Lung (tissue), 11 donors: ENCODE measurements at regions not wholly inside any gene's neighbourhood (a gene's known extent, or its start where the extent isn't known, plus 50 kb on each side); places are given as distances from the start of the nearest gene placed in this dataset.

Source experiments
- ATAC-seq: fragments of 200-7000 bp; cut with Tn5 transposase; one replicate; pipeline ENCODE4 v1.9.1; 2020; ENCODE audit warnings: moderate number of reproducible peaks; ENCODE audit not compliant: insufficient read depth, low FRiP score
- DNase-seq, 3 donors: peaks; one replicate each; pipeline ENCODE4 v3.0.0-alpha.2; 2013 to 2017
- H3K27ac ChIP-seq, 2 donors: one replicate each; pipeline ENCODE4 v1.5.1; 2013; ENCODE audit warnings: mild to moderate bottlenecking in 2 of 2, moderate library complexity in 2 of 2, control low read depth in 1 of 2, inconsistent platforms in 1 of 2, low read depth in 1 of 2, low read length in 1 of 2
- H3K27me3 ChIP-seq, 3 donors: one replicate each; pipeline ENCODE4 v1.5.1; 2013; ENCODE audit warnings: low read length in 2 of 3; ENCODE audit not compliant: control insufficient read depth in 3 of 3, insufficient read depth in 3 of 3
- H3K36me3 ChIP-seq, 4 donors: one replicate each; pipeline ENCODE4 v1.5.1; 2013; ENCODE audit warnings: low read length in 4 of 4, mild to moderate bottlenecking in 1 of 4, moderate library complexity in 1 of 4; ENCODE audit not compliant: control insufficient read depth in 4 of 4, insufficient read depth in 4 of 4
- H3K4me1 ChIP-seq, 5 donors: one replicate each; pipeline ENCODE4 v1.5.1; 2013; ENCODE audit warnings: low read length in 5 of 5, mild to moderate bottlenecking in 2 of 5, moderate library complexity in 1 of 5; ENCODE audit not compliant: control insufficient read depth in 5 of 5, insufficient read depth in 5 of 5
- H3K4me3 ChIP-seq: one replicate; pipeline ENCODE4 v1.5.1; 2013; ENCODE audit warnings: mild to moderate bottlenecking, control low read depth, moderate library complexity
- H3K9ac ChIP-seq, 2 donors: one replicate each; pipeline ENCODE4 v1.5.1; 2013; ENCODE audit warnings: low read length in 2 of 2, control low read depth in 1 of 2; ENCODE audit not compliant: insufficient read depth in 1 of 2
- H3K9me3 ChIP-seq, 4 donors: one replicate each; pipeline ENCODE4 v1.5.1; 2013; ENCODE audit warnings: low read length in 3 of 4, mild to moderate bottlenecking in 1 of 4, moderate library complexity in 1 of 4; ENCODE audit not compliant: control insufficient read depth in 4 of 4, insufficient read depth in 3 of 4
- WGBS, 2 donors: extraction: QIAGEN DNeasy Blood & Tissue Kit; methylation state at CpG; one replicate each; pipeline ENCODE4 v1.1.7; 2013; 5-methylcytosine and 5-hydroxymethylcytosine counted together
- TF ChIP-seq, protein P1 (sequence below): IDR thresholded peaks from 2 replicates; pipeline ENCODE4 v1.5.1; 2012; ENCODE audit warnings: mild to moderate bottlenecking; ENCODE audit errors: control extremely low read depth, extremely low read depth
- donor health status: control.
- donor health status: control.
- donor health status: Bipolar disorder and iron deficiency.
- donor health status: healthy.
- donor health status: DM: yes; HTN: yes; CAD: no.

DNA sequence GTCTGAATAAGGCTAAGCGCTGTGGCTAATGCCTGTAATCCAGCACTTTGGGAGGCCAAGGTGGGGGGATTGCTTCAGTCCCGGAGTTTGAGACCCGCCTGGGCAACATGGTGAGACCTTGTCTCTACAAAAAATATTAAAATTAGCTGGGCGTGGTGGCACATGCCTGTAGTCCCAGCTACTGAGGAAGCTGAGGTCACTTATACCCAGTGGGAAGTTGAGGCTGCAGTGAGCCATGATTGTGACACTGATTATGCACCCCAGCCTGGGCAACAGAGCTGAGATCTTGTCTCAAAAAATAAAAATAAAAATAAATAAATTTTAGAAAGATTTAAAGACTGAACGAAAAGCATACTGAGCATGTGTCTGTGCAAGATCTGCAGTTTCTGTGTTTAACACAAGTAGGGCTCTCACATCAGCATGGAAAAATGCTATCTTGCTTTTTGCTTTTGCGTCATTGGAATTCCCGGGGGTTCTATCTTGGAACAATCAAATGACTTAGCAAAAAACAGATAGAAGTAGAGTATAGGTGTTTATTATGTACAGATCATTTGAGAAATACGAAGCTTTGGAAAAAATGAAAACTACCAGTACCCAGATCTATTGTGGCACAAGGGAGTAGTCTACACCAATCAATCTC lies 161.9 kb downstream of the CAPZA3 start:
- 89 to 91% methylated on average over 8 of the region's 8 CpGs for WGBS, 2 donors
- no peak overlapping the region for H3K27ac ChIP-seq
- DNase-seq = no peak
- H3K36me3 ChIP-seq = no peaks in the 10 kb centered on the region
- no peak overlapping the region for H3K9ac ChIP-seq
- no peaks in the 10 kb centered on the region for H3K4me1 ChIP-seq
- TF ChIP-seq, protein P1, sequence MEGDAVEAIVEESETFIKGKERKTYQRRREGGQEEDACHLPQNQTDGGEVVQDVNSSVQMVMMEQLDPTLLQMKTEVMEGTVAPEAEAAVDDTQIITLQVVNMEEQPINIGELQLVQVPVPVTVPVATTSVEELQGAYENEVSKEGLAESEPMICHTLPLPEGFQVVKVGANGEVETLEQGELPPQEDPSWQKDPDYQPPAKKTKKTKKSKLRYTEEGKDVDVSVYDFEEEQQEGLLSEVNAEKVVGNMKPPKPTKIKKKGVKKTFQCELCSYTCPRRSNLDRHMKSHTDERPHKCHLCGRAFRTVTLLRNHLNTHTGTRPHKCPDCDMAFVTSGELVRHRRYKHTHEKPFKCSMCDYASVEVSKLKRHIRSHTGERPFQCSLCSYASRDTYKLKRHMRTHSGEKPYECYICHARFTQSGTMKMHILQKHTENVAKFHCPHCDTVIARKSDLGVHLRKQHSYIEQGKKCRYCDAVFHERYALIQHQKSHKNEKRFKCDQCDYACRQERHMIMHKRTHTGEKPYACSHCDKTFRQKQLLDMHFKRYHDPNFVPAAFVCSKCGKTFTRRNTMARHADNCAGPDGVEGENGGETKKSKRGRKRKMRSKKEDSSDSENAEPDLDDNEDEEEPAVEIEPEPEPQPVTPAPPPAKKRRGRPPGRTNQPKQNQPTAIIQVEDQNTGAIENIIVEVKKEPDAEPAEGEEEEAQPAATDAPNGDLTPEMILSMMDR = no peak
- ATAC-seq = no peak
- no peak overlapping the region for H3K4me3 ChIP-seq
- H3K9me3 ChIP-seq = no peaks in the 10 kb centered on the region
- H3K27me3 ChIP-seq = no peaks in the 10 kb centered on the region

DNA sequence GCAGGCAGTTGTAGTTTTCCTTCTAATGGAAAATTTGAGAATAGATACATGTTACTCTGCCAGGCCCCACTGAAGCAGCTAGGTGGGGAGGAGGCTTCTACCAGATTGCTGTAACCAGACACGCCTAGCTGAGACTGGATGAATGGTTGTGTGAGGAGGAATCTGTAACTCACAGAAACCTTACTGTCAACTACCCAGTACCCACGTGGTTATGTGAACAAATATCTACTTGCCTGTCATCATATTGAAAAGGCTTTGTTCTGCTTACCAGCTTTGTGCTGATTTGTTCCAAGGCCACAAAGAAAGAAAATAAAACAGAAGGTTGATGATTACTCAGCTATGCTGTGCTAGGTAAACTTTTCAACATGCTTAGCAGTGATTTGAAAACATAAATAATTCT lies 167.2 kb downstream of the CAPZA3 start:
- no peaks in the 10 kb centered on the region for H3K27me3 ChIP-seq
- H3K9me3 ChIP-seq = no peaks in the 10 kb centered on the region
- WGBS, 2 donors = 75 to 77% methylated on average over 2 of the region's 2 CpGs
- H3K9ac ChIP-seq = no peak overlapping the region
- no peak overlapping the region for H3K4me3 ChIP-seq
- DNase-seq = no peak
- no peaks in the 10 kb centered on the region for H3K4me1 ChIP-seq
- no peak overlapping the region for H3K27ac ChIP-seq
- TF ChIP-seq, protein P1 = no peak
- ATAC-seq = no peak
- no peaks in the 10 kb centered on the region for H3K36me3 ChIP-seq

DNA sequence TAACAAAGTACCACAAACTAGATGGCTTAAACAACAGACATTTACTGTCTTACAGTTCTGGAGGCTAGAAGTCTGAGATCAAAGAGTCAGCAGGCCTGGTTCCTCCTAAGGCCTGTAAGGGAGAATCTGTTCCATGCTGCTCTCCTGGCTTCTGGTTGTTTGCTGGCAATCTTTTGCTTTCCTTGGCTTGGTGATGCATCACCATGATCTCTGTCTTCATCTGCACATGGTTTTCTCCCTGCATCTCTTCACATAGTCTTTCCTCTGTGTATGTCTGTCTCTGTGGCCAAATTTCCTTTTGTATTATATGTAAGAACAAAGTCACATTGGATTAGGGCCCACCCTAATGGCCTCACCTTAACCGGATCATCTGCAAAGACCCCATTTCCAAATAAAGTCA lies 168.5 kb downstream of the CAPZA3 start:
- no peaks in the 10 kb centered on the region for H3K27me3 ChIP-seq
- no peaks in the 10 kb centered on the region for H3K36me3 ChIP-seq
- 97% methylated on average over 1 of the region's 1 CpG for WGBS, 2 donors
- H3K4me1 ChIP-seq = no peaks in the 10 kb centered on the region
- H3K27ac ChIP-seq = no peak overlapping the region
- no peak overlapping the region for H3K9ac ChIP-seq
- H3K4me3 ChIP-seq = no peak overlapping the region
- no peak for ATAC-seq
- no peaks in the 10 kb centered on the region for H3K9me3 ChIP-seq
- no peak for DNase-seq
- TF ChIP-seq, protein P1 = no peak

DNA sequence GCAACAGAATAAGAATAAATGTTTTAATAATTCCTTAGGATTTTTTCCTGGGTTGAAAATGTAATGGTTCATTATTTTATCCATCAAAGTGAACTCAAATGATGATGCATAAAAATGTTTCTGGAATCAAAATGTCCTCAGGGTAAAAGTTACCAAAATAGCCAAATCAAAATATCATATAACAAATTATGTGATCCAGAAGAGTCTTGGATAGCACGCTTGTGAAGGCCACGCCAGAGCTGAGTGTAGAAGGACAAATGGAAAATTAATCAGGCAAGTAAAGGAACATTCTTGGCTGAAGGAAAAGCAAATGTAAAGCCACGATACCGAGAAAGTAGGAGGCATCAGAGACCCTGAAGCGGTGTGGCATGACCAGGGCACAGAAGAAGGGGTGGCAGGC lies 169.2 kb downstream of the CAPZA3 start:
- ATAC-seq (no peak), DNase-seq (no peak)
- H3K4me3 ChIP-seq = no peak overlapping the region

More for the DNA sequence above, 169.2 kb downstream of the CAPZA3 start:
- TF ChIP-seq, protein P1 = no peak
- Histone ChIP-seq H3K9ac (no peak overlapping the region), H3K9me3 (no peaks in the 10 kb centered on the region), H3K4me1 (no peaks in the 10 kb centered on the region), H3K27me3 (no peaks in the 10 kb centered on the region), H3K36me3 (no peaks in the 10 kb centered on the region), H3K27ac (no peak overlapping the region)
- 70 to 84% methylated on average over 5 of the region's 5 CpGs for WGBS, 2 donors
